ENCODE measurements at regions not wholly inside any gene's neighbourhood (a gene's known extent, or its start where the extent isn't known, plus 50 kb on each side); places are given as distances from the start of the nearest gene placed in this dataset.
"Not testable (repeated sequence)": the region's sequence is repeated elsewhere in the genome, so short reads cannot be mapped to it uniquely, and the experiment has no call there.

GRCh38 chr1:219704331-219704730 lies 91.4 kb upstream of the ZC3H11B start:
- H3K4me3 ChIP-seq (replicated peaks in 1 of 3; ENCODE audit: low read depth in 2 of 3, low read length in 3 of 3); H3K9me3 Mint-ChIP-seq; H3K27me3 ChIP-seq (ENCODE audit: control insufficient read depth in 2 of 2, insufficient read depth in 2 of 2, low read length in 2 of 2); H3K4me1 ChIP-seq (ENCODE audit: control insufficient read depth in 1 of 2, insufficient read depth in 2 of 2, low read length in 2 of 2); H3K4me3 Mint-ChIP-seq; H3K27ac ChIP-seq (ENCODE audit: low read depth in 1 of 2, low read length in 2 of 2); H3K36me3 ChIP-seq (replicated peaks in 1 of 2; ENCODE audit: control insufficient read depth in 1 of 2, insufficient read depth in 2 of 2, low read length in 2 of 2); intact Hi-C loops (cut with micrococcal nuclease); H4K20me1 ChIP-seq (ENCODE audit: insufficient read depth, low read length); H3K9me3 ChIP-seq (replicated peaks in 1 of 2; ENCODE audit: control insufficient read depth in 1 of 2, insufficient read depth in 1 of 2, low read length in 2 of 2); H3K9ac ChIP-seq (ENCODE audit: insufficient read depth, low read length, poor library complexity, severe bottlenecking); H3K4me2 ChIP-seq (replicated peaks; ENCODE audit: extremely low read depth, low read length, poor library complexity, severe bottlenecking); DNase-seq; H3K27ac Mint-ChIP-seq; H3K36me3 Mint-ChIP-seq; H3K27me3 Mint-ChIP-seq (ENCODE audit: low read depth in 3 of 3); H3K4me1 Mint-ChIP-seq; H2AFZ ChIP-seq (ENCODE audit: insufficient read depth, low read depth, low read length, poor library complexity, severe bottlenecking); H3K79me2 ChIP-seq (ENCODE audit: insufficient read depth, low read length): not testable (repeated sequence)
- WGBS (ENCODE audit: insufficient coverage), result 70% methylated on average over 2 of the region's 3 CpGs

DNA sequence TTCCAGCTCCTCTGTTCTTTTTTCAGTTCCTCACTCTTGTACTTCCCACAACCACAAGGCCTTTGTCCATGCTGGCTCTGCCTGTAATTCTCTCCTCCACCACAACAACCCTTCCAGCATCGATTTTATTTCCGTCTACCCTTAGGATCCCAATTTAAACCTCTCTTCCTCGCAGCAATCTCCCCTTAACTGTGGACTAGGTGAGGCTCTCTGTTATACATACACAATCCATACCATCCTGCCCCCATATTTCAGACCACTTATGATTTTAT lies 90.4 kb upstream of the ZC3H11B start:
- H3K4me1 Mint-ChIP-seq, result no peaks in the 10 kb centered on the region
- no peak overlapping the region for H2AFZ ChIP-seq (ENCODE audit: insufficient read depth, low read depth, low read length, poor library complexity, severe bottlenecking)
- H3K27me3 Mint-ChIP-seq (ENCODE audit: low read depth in 3 of 3), result peaks cover 0 to 1% (median 0%) of the 10 kb centered on the region in 3 donors
- no peaks in the 10 kb centered on the region for H4K20me1 ChIP-seq (ENCODE audit: insufficient read depth, low read length)
- intact Hi-C loops (cut with micrococcal nuclease), result no loop called here
- H3K4me1 ChIP-seq (ENCODE audit: control insufficient read depth in 1 of 2, insufficient read depth in 2 of 2, low read length in 2 of 2), result no peaks in the 10 kb centered on the region
- no peaks in the 10 kb centered on the region for H3K9me3 ChIP-seq (replicated peaks in 1 of 2; ENCODE audit: control insufficient read depth in 1 of 2, insufficient read depth in 1 of 2, low read length in 2 of 2)
- WGBS (ENCODE audit: insufficient coverage), result 89% methylated on average over 3 of the region's 3 CpGs
- H3K4me3 Mint-ChIP-seq, result no peak overlapping the region
- DNase-seq, result no peak
- H3K9ac ChIP-seq (ENCODE audit: insufficient read depth, low read length, poor library complexity, severe bottlenecking), result no peak overlapping the region
- TF ChIP-seq CTCF (IDR thresholded peaks at IDR 0.05), result no peak
- H3K9me3 Mint-ChIP-seq, result peaks cover 0 to 4% (median under 1%) of the 10 kb centered on the region in 7 donors
- H3K79me2 ChIP-seq (ENCODE audit: insufficient read depth, low read length), result no peaks in the 10 kb centered on the region
- no peaks in the 10 kb centered on the region for H3K36me3 Mint-ChIP-seq
- H3K4me2 ChIP-seq (replicated peaks; ENCODE audit: extremely low read depth, low read length, poor library complexity, severe bottlenecking), result no peak overlapping the region
- H3K36me3 ChIP-seq (replicated peaks in 1 of 2; ENCODE audit: control insufficient read depth in 1 of 2, insufficient read depth in 2 of 2, low read length in 2 of 2), result no peaks in the 10 kb centered on the region
- no peaks in the 10 kb centered on the region for H3K27me3 ChIP-seq (ENCODE audit: control insufficient read depth in 2 of 2, insufficient read depth in 2 of 2, low read length in 2 of 2)
- H3K27ac Mint-ChIP-seq, result no peak overlapping the region
- H3K27ac ChIP-seq (ENCODE audit: low read depth in 1 of 2, low read length in 2 of 2), result no peak overlapping the region
- no peak overlapping the region for H3K4me3 ChIP-seq (replicated peaks in 1 of 3; ENCODE audit: low read depth in 2 of 3, low read length in 3 of 3)
